GM23338 (cell line): ENCODE measurements at regions not wholly inside any gene's neighbourhood (a gene's known extent, or its start where the extent isn't known, plus 50 kb on each side); places are given as distances from the start of the nearest gene placed in this dataset.

Source experiments
- CREB1 ChIP-seq: fragments of 250-450 bp; sonication (Bioruptor Pico); IDR thresholded peaks from 2 replicates; pipeline ENCODE4 v1.5.0; 2020; ENCODE audit warnings: low read depth, mild to moderate bottlenecking, moderate library complexity
- CTCF ChIP-seq, 2 experiments: fragments of 200-600 bp in 1 of 2; sonication (generic) in 1 of 2; conservative IDR thresholded peaks; 2 replicates each; pipeline versions ENCODE4 v1.5.1 to v1.6.1; 2016 to 2017; ENCODE audit warnings: antibody characterized with exemption in 2 of 2, low read depth in 2 of 2, mild to moderate bottlenecking in 2 of 2, moderate library complexity in 1 of 2
- EZH2 ChIP-seq: fragments of 200-600 bp; sonication (generic); IDR thresholded peaks from one replicate; pipeline ENCODE4 v1.8.0; 2017; ENCODE audit warnings: antibody characterized with exemption, mild to moderate bottlenecking, low read depth; ENCODE audit not compliant: unreplicated experiment
- EZH2phosphoT487 ChIP-seq: fragments of 200-600 bp; sonication (generic); IDR thresholded peaks from one replicate; pipeline ENCODE4 v1.8.1; 2018; ENCODE audit warnings: antibody characterized with exemption; ENCODE audit not compliant: unreplicated experiment
- JUNB ChIP-seq: IDR thresholded peaks from one replicate; pipeline ENCODE4 v1.6.1; 2016; ENCODE audit warnings: antibody characterized with exemption; ENCODE audit not compliant: unreplicated experiment
- POLR2AphosphoS5 ChIP-seq: IDR thresholded peaks from 2 replicates; pipeline ENCODE4 v1.6.1; 2016; ENCODE audit warnings: antibody characterized with exemption, low read depth
- REST ChIP-seq: IDR thresholded peaks from one replicate; pipeline ENCODE4 v1.6.1; 2018; ENCODE audit warnings: antibody characterized with exemption; ENCODE audit not compliant: unreplicated experiment
- STAT1 ChIP-seq: IDR thresholded peaks from one replicate; pipeline ENCODE4 v1.6.1; 2016; ENCODE audit warnings: antibody characterized with exemption; ENCODE audit not compliant: unreplicated experiment
- ZNF114 ChIP-seq: fragments of 250-450 bp; sonication (Bioruptor Pico); IDR thresholded peaks from 2 replicates; pipeline ENCODE4 v1.5.0; 2020; ENCODE audit warnings: mild to moderate bottlenecking, moderate library complexity
- ZNF331 ChIP-seq: fragments of 250-450 bp; sonication (Bioruptor Pico); IDR thresholded peaks from 2 replicates; pipeline ENCODE4 v1.5.0; 2020; ENCODE audit warnings: low read depth, mild to moderate bottlenecking, moderate library complexity

- TF ChIP-seq CTCF (conservative IDR thresholded peaks at IDR 0.05; ENCODE audit: low read depth in 2 of 2) (no peak), EZH2 (no peak), POLR2AphosphoS5 (no peak), REST (no peak), ZNF114 (CRISPR knock-in tag) (no peak), EZH2phosphoT487 (no peak), ZNF331 (CRISPR knock-in tag) (no peak), JUNB (no peak), CREB1 (CRISPR knock-in tag) (no peak), STAT1 (no peak)
Measured at GRCh38 chr14:98736701-98737338, 535.2 kb downstream of the BCL11B start.
